GM12874 (cell line): ENCODE measurements at regions not wholly inside any gene's neighbourhood (a gene's known extent, or its start where the extent isn't known, plus 50 kb on each side); places are given as distances from the start of the nearest gene placed in this dataset.

ENCODE experiments used
- CTCF ChIP-seq: IDR thresholded peaks from 2 replicates; pipeline ENCODE4 v1.5.1; 2011; ENCODE audit warnings: low read depth, mild to moderate bottlenecking, control low read depth, low read length, moderate library complexity; ENCODE audit not compliant: insufficient read depth

GRCh38 chr2:7895289-7895688 lies 786.6 kb upstream of the ID2 start:
- no peak for TF ChIP-seq CTCF

GRCh38 chr2:7896940-7897487 lies 784.8 kb upstream of the ID2 start:
- TF ChIP-seq CTCF = no peak

- TF ChIP-seq CTCF = no peak
These were observed 782.6 kb upstream of the ID2 start for GRCh38 chr2:7899241-7899640.

GRCh38 chr2:7899923-7900322 lies 781.9 kb upstream of the ID2 start:
- no peak for TF ChIP-seq CTCF

- TF ChIP-seq CTCF = no peak
These were observed 781.3 kb upstream of the ID2 start for GRCh38 chr2:7900593-7900992.

- TF ChIP-seq CTCF = no peak
These were observed 779.5 kb upstream of the ID2 start for GRCh38 chr2:7902251-7902765.

GRCh38 chr2:7904319-7904718 lies 777.5 kb upstream of the ID2 start:
- TF ChIP-seq CTCF = no peak

GRCh38 chr2:7905756-7906155 lies 776.1 kb upstream of the ID2 start:
- no peak for TF ChIP-seq CTCF
